ENCODE measurements at regions not wholly inside any gene's neighbourhood (a gene's known extent, or its start where the extent isn't known, plus 50 kb on each side); places are given as distances from the start of the nearest gene placed in this dataset.
A peak's percentile ranks its signal among the peaks of the same experiment; 100 is the strongest.

GRCh38 chrX:2628751-2629315 lies 62.3 kb upstream of the CD99 start:
- whole genome bisulfite sequencing (ENCODE audit: insufficient coverage, insufficient replicate concordance, low lambda C conversion rate, missing lambda C conversion rate), result 0% methylated on average over 2 of the region's 2 CpGs
- Histone ChIP-seq H4K20me1 (ENCODE audit: control insufficient read depth, insufficient read depth) (no peaks in the 10 kb centered on the region), H3K4me2 (ENCODE audit: control insufficient read depth, insufficient read depth) (no peak overlapping the region), H3K27me3 (replicated peaks in 1 of 2; ENCODE audit: control insufficient read depth in 2 of 2, insufficient read depth in 2 of 2, low read length in 1 of 2) (no peaks in the 10 kb centered on the region), H3K9ac (ENCODE audit: control insufficient read depth, insufficient read depth, low read length) (no peak overlapping the region), H3K4me1 (ENCODE audit: control insufficient read depth, insufficient read depth, low read length) (no peaks in the 10 kb centered on the region), H3K79me2 (ENCODE audit: control insufficient read depth, insufficient read depth, low read length) (no peaks in the 10 kb centered on the region), H2AFZ (ENCODE audit: control insufficient read depth, low read depth, low read length) (peak overlapping the region; percentile 49), H3K4me3 (no peak overlapping the region), H3K36me3 (ENCODE audit: control insufficient read depth in 2 of 2, insufficient read depth in 2 of 2, low read length in 1 of 2) (peaks cover 3 to 14% of the 10 kb centered on the region in 2 experiments), H3K27ac (ENCODE audit: control insufficient read depth, insufficient read depth) (no peak overlapping the region), H3K9me3 (replicated peaks; ENCODE audit: control insufficient read depth, insufficient read depth, low read length) (peaks cover 27% of the 10 kb centered on the region)
- no peak for DNase-seq (ENCODE audit: low read depth, low spot score)
- ChIA-PET SMC1A (ENCODE audit: uncharacterized antibody, unreplicated experiment) (no interaction called here), POLR2A (no interaction called here), RAD21 (ENCODE audit: unreplicated experiment) (no interaction called here), CTCF (no interaction called here)
- in situ Hi-C loops (cut with MboI), result no loop called here
- no peak for FAIRE-seq
- BruUV-seq (replicated peaks), result no TSS peak
- no peak for ATAC-seq
- intact Hi-C loops (cut with micrococcal nuclease; ENCODE audit: unreplicated experiment), result loop anchor here (10.0 kb wide), 1 partner anchor 1174 kb away; the partner anchor contains the start of gene ASMTL
- TF ChIP-seq ATF7 (IDR thresholded peaks at IDR 0.05; ENCODE audit: low read depth) (no peak), HDAC2 (IDR thresholded peaks at IDR 0.05) (no peak), TARDBP (IDR thresholded peaks at IDR 0.05; ENCODE audit: borderline replicate concordance) (no peak), NFXL1 (IDR thresholded peaks at IDR 0.05; ENCODE audit: borderline replicate concordance) (no peak), SMAD1 (IDR thresholded peaks at IDR 0.05; ENCODE audit: low read depth, partially characterized antibody) (no peak), RELA (IDR thresholded peaks at IDR 0.05; ENCODE audit: borderline replicate concordance, partially characterized antibody) (no peak), TCF7 (IDR thresholded peaks at IDR 0.05; ENCODE audit: borderline replicate concordance) (no peak), STAT1 (conservative IDR thresholded peaks at IDR 0.05) (no peak), SIX5 (IDR thresholded peaks at IDR 0.05; ENCODE audit: low read depth, low read length, severe bottlenecking) (no peak), SMAD5 (IDR thresholded peaks at IDR 0.05; ENCODE audit: low read depth) (no peak), CBX5 (IDR thresholded peaks at IDR 0.05; ENCODE audit: low read depth) (no peak), FOS (IDR thresholded peaks at IDR 0.05; ENCODE audit: borderline replicate concordance, extremely low read depth, insufficient read length) (no peak), SRF (IDR thresholded peaks at IDR 0.05; ENCODE audit: low read depth in 2 of 2, low read length in 2 of 2) (peak; percentile 79 to 90), DPF2 (IDR thresholded peaks at IDR 0.05) (no peak), NFYB (IDR thresholded peaks at IDR 0.05; ENCODE audit: insufficient read depth, low read depth, low read length) (no peak), LARP7 (IDR thresholded peaks at IDR 0.05) (no peak), ZNF592 (IDR thresholded peaks at IDR 0.05) (no peak), MTA2 (IDR thresholded peaks at IDR 0.05; ENCODE audit: low read depth) (no peak), ATF3 (IDR thresholded peaks at IDR 0.05; ENCODE audit: borderline replicate concordance, extremely low read depth, low read depth, low read length) (no peak), ATF2 (IDR thresholded peaks at IDR 0.05; ENCODE audit: low read length) (no peak), USF2 (IDR thresholded peaks at IDR 0.05; ENCODE audit: borderline replicate concordance, low read depth, low read length) (no peak)

All from GM12878 (cell line).